ENCODE measurements at regions not wholly inside any gene's neighbourhood (a gene's known extent, or its start where the extent isn't known, plus 50 kb on each side); places are given as distances from the start of the nearest gene placed in this dataset.

GRCh38 chr9:83140061-83140460, 77.1 kb upstream of the RASEF start:
- Histone ChIP-seq H3K27ac (no peak overlapping the region), H3K4me3 (no peak overlapping the region), H3K4me1 (no peaks in the 10 kb centered on the region), H3K36me3 (no peaks in the 10 kb centered on the region), H3K27me3 (no peaks in the 10 kb centered on the region), H3K9me3 (peaks cover 0 to 3% (median 0%) of the 10 kb centered on the region in 12 donors)
- intact Hi-C loops (cut with DNase I) = no loop called here
- no peak for ATAC-seq
- WGBS, 4 donors = 79 to 99% (median 89%) methylated on average over 1 of the region's 1 CpG
- TF ChIP-seq POLR2A (IDR thresholded peaks at IDR 0.05) (no peak), CTCF (IDR thresholded peaks at IDR 0.05) (no peak)
- no peak for DNase-seq

- H3K27me3 ChIP-seq = no peaks in the 10 kb centered on the region
- TF ChIP-seq POLR2A (IDR thresholded peaks at IDR 0.05) = no peak
- no peaks in the 10 kb centered on the region for H3K9me3 ChIP-seq
- H3K4me1 ChIP-seq = no peaks in the 10 kb centered on the region
- intact Hi-C loops (cut with DNase I) = loop anchor here in 1 of 10 donors (10.0 kb wide), 1 partner anchor 56 kb away; no protein-coding TSS in a partner anchor
- no peak for DNase-seq
- no peak for ATAC-seq
- WGBS, 4 donors = 51 to 63% (median 56%) methylated on average over 4 of the region's 4 CpGs
- no peak overlapping the region for H3K27ac ChIP-seq
- no peak overlapping the region for H3K4me3 ChIP-seq
- H3K36me3 ChIP-seq = no peaks in the 10 kb centered on the region
These were observed 75.6 kb upstream of the RASEF start for GRCh38 chr9:83138422-83139135.

GRCh38 chr9:83133316-83133715, 70.4 kb upstream of the RASEF start:
- WGBS, 4 donors = 48 to 88% (median 81%) methylated on average over 2 of the region's 2 CpGs
- intact Hi-C loops (cut with DNase I) = loop anchor here in 1 of 10 donors (10.0 kb wide), 1 partner anchor 61 kb away; no protein-coding TSS in a partner anchor

GRCh38 chr9:83132768-83133167, 69.8 kb upstream of the RASEF start:
- no peak for TF ChIP-seq CTCF (IDR thresholded peaks at IDR 0.05)
- no peak for TF ChIP-seq POLR2A (IDR thresholded peaks at IDR 0.05)
- Histone ChIP-seq H3K4me1 (no peaks in the 10 kb centered on the region), H3K4me3 (no peak overlapping the region), H3K36me3 (no peaks in the 10 kb centered on the region), H3K27me3 (no peaks in the 10 kb centered on the region), H3K9me3 (peaks cover 0 to 14% (median 7%) of the 10 kb centered on the region in 12 donors), H3K27ac (no peak overlapping the region)
- intact Hi-C loops (cut with DNase I) = loop anchor here in 1 of 10 donors (10.0 kb wide), 1 partner anchor 62 kb away; no protein-coding TSS in a partner anchor
- DNase-seq = no peak
- ATAC-seq = no peak
- WGBS, 4 donors = 87 to 95% (median 90%) methylated on average over 1 of the region's 1 CpG

More at GRCh38 chr9:83133316-83133715, 70.4 kb upstream of the RASEF start:
- Histone ChIP-seq H3K9me3 (peaks cover 0 to 11% (median 5%) of the 10 kb centered on the region in 12 donors), H3K4me3 (no peak overlapping the region), H3K4me1 (no peaks in the 10 kb centered on the region), H3K27me3 (no peaks in the 10 kb centered on the region), H3K27ac (no peak overlapping the region), H3K36me3 (no peaks in the 10 kb centered on the region)
- TF ChIP-seq POLR2A (IDR thresholded peaks at IDR 0.05) = no peak
- TF ChIP-seq CTCF (IDR thresholded peaks at IDR 0.05) = no peak
- no peak for DNase-seq
- ATAC-seq = no peak

All from heart left ventricle (tissue), 16 donors.